Gastrocnemius medialis (tissue), 4 donors: ENCODE measurements at regions not wholly inside any gene's neighbourhood (a gene's known extent, or its start where the extent isn't known, plus 50 kb on each side); places are given as distances from the start of the nearest gene placed in this dataset.

Experiments
- CTCF ChIP-seq, 5 experiments: fragments of 450-650 bp in 3 of 5; fragments of 200-600 bp in 2 of 5; sonication (generic) in 2 of 5; IDR thresholded peaks in 4 of 5; conservative IDR thresholded peaks in 1 of 5; 1 replicate in 4 of 5; 2 replicates in 1 of 5; pipeline ENCODE4 v1.5.1; 2016 to 2019; ENCODE audit warnings: antibody characterized with exemption in 5 of 5, mild to moderate bottlenecking in 3 of 5, moderate library complexity in 3 of 5
- POLR2A ChIP-seq, 2 donors: fragments of 450-650 bp; IDR thresholded peaks; one replicate each; pipeline ENCODE4 v1.6.1; 2017; ENCODE audit warnings: antibody characterized with exemption in 2 of 2, mild to moderate bottlenecking in 2 of 2, moderate library complexity in 2 of 2

GRCh38 chr3:461006-461405 lies 264.4 kb downstream of the CHL1 start:
- TF ChIP-seq CTCF (IDR thresholded peaks at IDR 0.05 in 4 of 5, conservative IDR thresholded peaks at IDR 0.05 in 1 of 5) (no peak), POLR2A (IDR thresholded peaks at IDR 0.05) (no peak)
